HS-5 (cell line): ENCODE measurements at regions not wholly inside any gene's neighbourhood (a gene's known extent, or its start where the extent isn't known, plus 50 kb on each side); places are given as distances from the start of the nearest gene placed in this dataset.

ENCODE experiments used
- DNase-seq: peaks from one replicate; pipeline ENCODE4 v3.0.0-alpha.2; 2012; ENCODE audit warnings: low read depth

GRCh38 chr9:127553793-127554192 lies 58.3 kb upstream of the STXBP1 start:
- DNase-seq, result no peak

- no peak for DNase-seq
Measured at GRCh38 chr9:127554966-127555839, 56.9 kb upstream of the STXBP1 start.

- DNase-seq, result peak; percentile 87
Measured at GRCh38 chr9:127555840-127556820, 55.9 kb upstream of the STXBP1 start.

GRCh38 chr9:127556871-127557270 lies 55.2 kb upstream of the STXBP1 start:
- no peak for DNase-seq

- no peak for DNase-seq
Measured at GRCh38 chr9:127557466-127557869, 54.6 kb upstream of the STXBP1 start.

GRCh38 chr9:127557998-127558546 lies 54.0 kb upstream of the STXBP1 start:
- DNase-seq, result no peak

GRCh38 chr9:127558581-127559246 lies 53.4 kb upstream of the STXBP1 start:
- no peak for DNase-seq

- no peak for DNase-seq
Measured at GRCh38 chr9:127559247-127559680, 52.8 kb upstream of the STXBP1 start.

GRCh38 chr9:127561491-127562278 lies 50.4 kb upstream of the STXBP1 start:
- peak; percentile 97 for DNase-seq
